Middle frontal gyrus (tissue), 1 donor: ENCODE measurements at regions not wholly inside any gene's neighbourhood (a gene's known extent, or its start where the extent isn't known, plus 50 kb on each side); places are given as distances from the start of the nearest gene placed in this dataset.
"Not testable (repeated sequence)": the region's sequence is repeated elsewhere in the genome, so short reads cannot be mapped to it uniquely, and the experiment has no call there.

ENCODE experiments used
- DNase-seq: peaks from one replicate; pipeline ENCODE4 v3.0.0-alpha.2; 2015; ENCODE audit warnings: low spot score; ENCODE audit errors: extremely low spot score

- no peak for DNase-seq
Measured at GRCh38 chr3:90180543-90180942, 1073.1 kb downstream of the EPHA3 start.

GRCh38 chr3:90182291-90182976 lies 1075.0 kb downstream of the EPHA3 start:
- not testable (repeated sequence) for DNase-seq

DNA sequence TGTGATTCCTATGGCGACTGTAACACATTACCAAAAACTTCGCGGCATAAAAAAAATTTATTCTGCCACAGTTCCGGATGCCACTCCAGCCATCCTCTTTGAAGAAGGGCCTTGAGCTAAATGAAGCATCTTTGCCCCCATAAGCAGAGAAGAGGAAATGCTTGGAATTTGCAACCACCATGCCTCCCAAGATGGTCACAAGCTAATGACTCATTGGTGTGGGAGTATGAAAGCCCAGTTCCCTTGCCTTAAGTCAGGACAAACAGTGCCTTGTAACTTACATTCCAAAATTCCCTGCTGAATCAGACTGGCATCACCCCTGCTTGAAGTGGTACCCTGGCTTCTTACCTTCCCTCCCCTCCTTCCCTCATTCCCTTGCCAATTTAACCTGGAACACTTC lies 1077.4 kb downstream of the EPHA3 start:
- no peak for DNase-seq

- not testable (repeated sequence) for DNase-seq
Measured at GRCh38 chr3:90197383-90197782, 1090.0 kb downstream of the EPHA3 start.

- not testable (repeated sequence) for DNase-seq
Measured at GRCh38 chr3:90202931-90203330, 1095.5 kb downstream of the EPHA3 start.

DNA sequence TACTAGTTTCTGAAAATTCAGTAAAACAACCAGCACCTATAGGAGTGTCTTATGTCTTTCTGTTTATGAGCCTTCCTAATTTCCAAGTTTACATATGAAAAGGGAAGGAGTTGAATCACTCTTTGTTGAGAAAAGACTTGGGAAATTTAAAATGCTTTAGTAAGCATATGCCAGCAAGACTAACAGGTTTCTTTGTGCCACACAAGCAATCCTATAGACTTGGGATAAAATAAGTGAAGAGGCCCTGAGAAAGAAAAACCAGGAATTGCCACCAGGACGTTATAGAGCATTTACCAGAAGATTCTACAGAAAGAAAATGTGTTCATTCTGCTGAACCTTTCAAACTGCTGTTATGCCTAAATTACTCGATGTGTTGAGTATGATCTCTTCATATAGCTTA lies 1099.1 kb downstream of the EPHA3 start:
- DNase-seq, result not testable (repeated sequence)

DNA sequence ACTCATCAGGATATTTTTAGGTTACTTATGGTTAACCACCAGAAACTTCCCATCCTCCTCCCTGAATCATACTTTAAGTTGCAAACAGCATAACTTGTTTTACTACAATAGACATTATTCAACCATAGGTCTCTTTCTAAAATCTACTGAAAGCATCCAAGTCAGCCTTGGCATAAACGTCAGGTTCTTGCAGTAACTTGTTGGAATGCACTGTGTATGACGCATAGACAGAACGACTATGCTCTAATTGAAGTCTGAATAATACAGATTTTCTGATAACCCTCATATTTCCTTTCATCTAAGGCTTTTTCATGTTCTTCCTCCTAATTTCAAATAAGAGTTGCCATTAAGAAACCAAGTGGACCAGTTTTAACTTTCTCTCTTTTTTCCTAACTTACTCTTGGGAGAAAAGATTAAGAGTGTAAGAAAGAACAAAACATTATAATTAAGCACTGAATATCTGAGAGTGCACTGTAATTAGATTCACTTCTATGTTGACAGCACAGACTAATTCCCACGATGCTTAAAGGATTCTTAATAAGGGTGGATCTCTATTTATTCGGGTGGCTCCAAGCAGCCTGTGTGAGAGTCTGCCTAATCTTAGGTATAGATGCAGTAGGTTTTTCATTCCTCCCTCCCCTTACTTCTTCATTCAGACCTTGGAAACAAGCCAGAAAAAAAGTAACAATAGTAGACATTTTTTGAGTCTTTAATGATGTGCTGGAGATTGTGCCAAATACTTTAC lies 1100.1 kb downstream of the EPHA3 start:
- DNase-seq, result not testable (repeated sequence)

DNA sequence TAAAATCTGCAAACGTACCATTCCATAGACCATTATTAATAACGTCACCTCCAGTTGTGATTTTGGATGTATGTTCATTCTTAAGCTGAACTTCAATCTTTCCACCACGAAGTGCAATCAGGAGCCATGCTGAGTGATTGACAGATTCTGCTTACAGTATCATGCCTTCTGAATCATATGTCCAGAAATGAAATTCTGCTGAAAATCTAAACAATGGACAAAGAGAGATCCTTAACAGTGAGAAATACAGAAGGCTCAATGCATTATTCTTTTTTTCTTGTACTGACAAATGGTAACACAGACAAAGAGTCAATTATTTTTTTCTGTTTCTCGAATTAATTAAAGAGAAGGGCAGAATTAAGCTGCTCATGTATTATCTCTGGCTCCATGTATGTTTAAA lies 1114.5 kb downstream of the EPHA3 start:
- DNase-seq, result no peak

- DNase-seq, result no peak
Measured at GRCh38 chr3:90241481-90241880, 1134.1 kb downstream of the EPHA3 start.

GRCh38 chr3:90253131-90253530 lies 1145.7 kb downstream of the EPHA3 start:
- no peak for DNase-seq

DNA sequence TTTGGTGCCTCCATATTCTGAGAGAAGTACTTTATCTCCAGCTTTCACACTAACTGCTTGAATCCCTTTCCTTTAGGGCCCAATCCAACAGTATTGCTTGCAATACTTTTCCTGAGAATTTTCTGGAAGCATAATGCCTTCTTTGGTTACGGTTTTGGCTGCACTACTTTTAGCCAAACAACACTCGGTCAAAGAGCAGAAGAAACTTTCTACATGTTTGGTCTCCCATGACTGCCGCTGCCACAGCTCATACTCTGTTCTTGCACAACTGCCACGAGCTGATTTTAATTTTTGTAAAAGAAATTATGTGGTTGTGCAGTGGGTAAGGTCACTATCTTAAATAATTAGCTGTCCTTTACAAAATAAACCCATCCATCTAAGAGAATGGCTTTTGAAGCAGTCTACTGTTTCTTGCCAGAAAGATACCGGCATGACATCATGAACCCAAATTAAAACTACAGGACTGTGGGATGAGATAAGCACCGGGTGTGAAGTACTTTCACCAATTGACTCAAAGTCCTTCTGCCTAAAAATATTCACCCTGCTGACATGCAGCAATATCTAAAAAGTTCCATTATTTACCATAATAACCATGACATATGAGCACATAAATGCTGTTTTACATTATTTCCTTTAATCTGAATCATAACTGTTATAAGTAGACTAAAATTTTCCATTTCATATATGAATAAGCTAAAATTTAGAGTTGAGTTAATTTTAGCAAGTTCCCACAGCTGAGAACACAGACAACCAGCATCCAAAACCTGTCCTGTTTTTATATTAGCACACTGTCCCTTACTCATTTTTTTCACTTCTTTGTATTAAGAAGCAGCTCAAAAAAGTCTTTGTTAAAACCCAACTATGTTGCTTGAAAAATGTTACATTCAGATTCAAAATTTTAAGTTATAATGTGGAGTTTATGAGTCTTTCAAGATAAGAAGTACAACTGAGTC lies 1154.3 kb downstream of the EPHA3 start:
- no peak for DNase-seq
